PC-9 (cell line): ENCODE measurements at regions not wholly inside any gene's neighbourhood (a gene's known extent, or its start where the extent isn't known, plus 50 kb on each side); places are given as distances from the start of the nearest gene placed in this dataset.

ENCODE experiments used
- BruUV-seq: library from RNA; stranded (reverse); fragments of 400-500 nt; replicated peaks from 2 replicates; lab custom pipeline; 2021; lab: Mats Ljungman, UMichigan
- CTCF ChIA-PET: fragments of 300-600 bp; sonication (Branson Sonifier 250); formaldehyde crosslinking; loops from one replicate; lab custom pipeline; 2022; ENCODE audit warnings: antibody characterized with exemption; lab: Charles Lee
- POLR2A ChIA-PET: fragments of 300-600 bp; sonication (Branson Sonifier 250); formaldehyde crosslinking; loops from one replicate; lab custom pipeline; 2022; ENCODE audit warnings: antibody characterized with exemption; ENCODE audit not compliant: unreplicated experiment; lab: Charles Lee
- DNase-seq, 2 experiments: peaks; one replicate each; pipeline versions ENCODE4 v3.0.0 to v3.0.0-alpha.2; 2015 to 2022; ENCODE audit warnings: mixed read lengths in 1 of 2
- H2AFZ ChIP-seq: fragments of 200-600 bp; sonication (generic); 2 replicates; pipeline ENCODE4 v1.8.1; 2017; ENCODE audit warnings: antibody characterized with exemption
- H3F3A ChIP-seq: fragments of 200-600 bp; sonication (generic); 2 replicates; pipeline ENCODE4 v1.8.1; 2017; ENCODE audit warnings: antibody characterized with exemption, mild to moderate bottlenecking, low read depth; ENCODE audit not compliant: insufficient read depth
- H3K27ac ChIP-seq: fragments of 200-600 bp; sonication (generic); 2 replicates; pipeline ENCODE4 v1.6.1; 2016; ENCODE audit warnings: mixed run types
- H3K27me3 ChIP-seq: fragments of 200-600 bp; sonication (generic); 2 replicates; pipeline ENCODE4 v1.6.1; 2016; ENCODE audit warnings: low read depth, mixed run types; ENCODE audit not compliant: insufficient read depth
- H3K36me3 ChIP-seq: fragments of 200-600 bp; sonication (generic); 2 replicates; pipeline ENCODE4 v1.6.1; 2016; ENCODE audit warnings: low read depth, mixed run types
- H3K4me1 ChIP-seq: fragments of 200-600 bp; sonication (generic); replicated peaks from 2 replicates; pipeline ENCODE4 v1.6.1; 2016; ENCODE audit warnings: mixed run types; ENCODE audit not compliant: insufficient read depth
- H3K4me2 ChIP-seq: fragments of 200-600 bp; sonication (generic); 2 replicates; pipeline ENCODE4 v1.6.1; 2017; ENCODE audit warnings: mixed run types
- H3K4me3 ChIP-seq: fragments of 200-600 bp; sonication (generic); 2 replicates; pipeline ENCODE4 v1.6.1; 2016; ENCODE audit warnings: mixed run types
- H3K79me2 ChIP-seq: fragments of 200-600 bp; sonication (generic); 2 replicates; pipeline ENCODE4 v1.6.1; 2017; ENCODE audit warnings: low read depth, mixed run types
- H3K9me2 ChIP-seq: fragments of 200-600 bp; sonication (generic); 2 replicates; pipeline ENCODE4 v1.8.1; 2017; ENCODE audit warnings: mild to moderate bottlenecking; ENCODE audit not compliant: insufficient read depth
- H3K9me3 ChIP-seq: fragments of 200-600 bp; sonication (generic); 2 replicates; pipeline ENCODE4 v1.8.1; 2016; ENCODE audit warnings: low read depth; ENCODE audit not compliant: insufficient read depth
- H4K20me1 ChIP-seq: fragments of 200-600 bp; sonication (generic); 2 replicates; pipeline ENCODE4 v1.8.1; 2017; ENCODE audit not compliant: insufficient read depth
- EZH2 ChIP-seq: fragments of 200-600 bp; sonication (generic); IDR thresholded peaks from 2 replicates; pipeline ENCODE4 v1.8.0; 2017; ENCODE audit warnings: antibody characterized with exemption, low read depth
- intact Hi-C: fragments of 100-400 bp; cut with micrococcal nuclease; formaldehyde crosslinking; loops from one replicate; pipeline ENCODE4 v1.10.0; 2022; ENCODE audit not compliant: unreplicated experiment
- TF ChIP-seq, protein P1 (sequence below): fragments of 200-600 bp; sonication (generic); conservative IDR thresholded peaks from 2 replicates; pipeline ENCODE4 v1.6.1; 2017; ENCODE audit warnings: mixed run types, antibody characterized with exemption, mild to moderate bottlenecking, moderate library complexity

DNA sequence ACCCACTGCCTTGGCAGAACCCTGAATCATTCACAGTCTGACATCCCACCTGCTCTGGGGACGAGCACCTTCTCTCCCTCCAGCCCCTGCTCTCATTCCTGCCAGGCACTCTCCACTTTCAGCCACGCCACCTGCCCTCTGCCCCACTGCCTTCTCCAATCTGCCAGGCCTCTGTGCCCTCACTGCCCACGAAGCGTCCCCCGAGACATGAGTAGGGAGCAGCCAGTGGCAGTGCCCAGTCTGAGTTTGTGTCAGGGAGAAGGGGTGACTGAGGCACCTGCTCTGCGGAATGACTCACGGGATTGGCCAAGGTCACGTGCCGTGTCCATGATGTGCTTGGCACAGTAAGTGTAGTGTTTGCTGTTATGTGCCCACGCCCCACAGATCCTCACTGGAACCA is 215.2 kb upstream of the PPP2R2D start:
- H3F3A ChIP-seq = no peaks in the 10 kb centered on the region
- intact Hi-C loops = no loop called here
- no peaks in the 10 kb centered on the region for H4K20me1 ChIP-seq
- ChIA-PET POLR2A (no interaction called here), CTCF (no interaction called here)
- H3K4me3 ChIP-seq = no peak overlapping the region
- H3K36me3 ChIP-seq = no peaks in the 10 kb centered on the region
- BruUV-seq = no TSS peak
- no peaks in the 10 kb centered on the region for H3K9me3 ChIP-seq
- H3K9me2 ChIP-seq = no peaks in the 10 kb centered on the region
- peaks cover 42% of the 10 kb centered on the region for H3K27me3 ChIP-seq
- no peak overlapping the region for H3K27ac ChIP-seq
- TF ChIP-seq, protein P1, sequence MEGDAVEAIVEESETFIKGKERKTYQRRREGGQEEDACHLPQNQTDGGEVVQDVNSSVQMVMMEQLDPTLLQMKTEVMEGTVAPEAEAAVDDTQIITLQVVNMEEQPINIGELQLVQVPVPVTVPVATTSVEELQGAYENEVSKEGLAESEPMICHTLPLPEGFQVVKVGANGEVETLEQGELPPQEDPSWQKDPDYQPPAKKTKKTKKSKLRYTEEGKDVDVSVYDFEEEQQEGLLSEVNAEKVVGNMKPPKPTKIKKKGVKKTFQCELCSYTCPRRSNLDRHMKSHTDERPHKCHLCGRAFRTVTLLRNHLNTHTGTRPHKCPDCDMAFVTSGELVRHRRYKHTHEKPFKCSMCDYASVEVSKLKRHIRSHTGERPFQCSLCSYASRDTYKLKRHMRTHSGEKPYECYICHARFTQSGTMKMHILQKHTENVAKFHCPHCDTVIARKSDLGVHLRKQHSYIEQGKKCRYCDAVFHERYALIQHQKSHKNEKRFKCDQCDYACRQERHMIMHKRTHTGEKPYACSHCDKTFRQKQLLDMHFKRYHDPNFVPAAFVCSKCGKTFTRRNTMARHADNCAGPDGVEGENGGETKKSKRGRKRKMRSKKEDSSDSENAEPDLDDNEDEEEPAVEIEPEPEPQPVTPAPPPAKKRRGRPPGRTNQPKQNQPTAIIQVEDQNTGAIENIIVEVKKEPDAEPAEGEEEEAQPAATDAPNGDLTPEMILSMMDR = no peak
- TF ChIP-seq EZH2 = no peak
- no peak overlapping the region for H2AFZ ChIP-seq
- no peaks in the 10 kb centered on the region for H3K4me1 ChIP-seq
- no peak for DNase-seq
- no peak overlapping the region for H3K4me2 ChIP-seq
- no peaks in the 10 kb centered on the region for H3K79me2 ChIP-seq

DNA sequence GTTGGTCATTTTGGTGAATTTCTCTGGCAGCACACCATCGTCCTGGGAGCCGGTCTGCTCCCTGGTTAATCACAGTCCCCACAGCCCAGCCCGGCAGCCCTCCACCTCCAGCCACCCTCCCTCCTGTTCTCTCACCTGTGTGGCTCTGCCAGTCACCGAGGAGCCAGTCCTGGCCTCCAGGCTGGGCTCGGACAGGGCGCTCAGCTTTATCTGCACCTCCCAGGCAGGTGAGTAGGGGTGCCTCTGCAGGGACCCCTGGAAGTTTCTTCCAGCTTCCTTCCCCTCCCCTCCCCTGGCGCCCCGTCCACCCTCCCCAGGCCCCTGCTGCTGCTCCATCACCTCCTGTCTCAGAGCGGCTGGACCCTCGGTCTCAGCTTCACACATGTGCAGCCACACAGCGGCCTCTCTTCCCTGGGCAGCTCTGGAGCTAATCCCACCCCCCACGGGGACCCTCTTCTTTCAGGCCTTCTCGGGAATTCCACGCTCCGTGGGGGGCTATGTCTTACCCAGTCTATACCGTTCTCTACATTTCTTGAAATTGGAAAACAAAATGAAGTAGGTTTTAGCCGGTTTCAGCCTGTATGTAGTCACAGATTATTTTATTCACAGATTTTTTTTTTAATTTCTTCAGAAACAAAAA is 213.9 kb upstream of the PPP2R2D start:
- H4K20me1 ChIP-seq = no peaks in the 10 kb centered on the region
- H3K36me3 ChIP-seq = no peaks in the 10 kb centered on the region
- BruUV-seq = no TSS peak
- TF ChIP-seq, protein P1 = no peak
- no peak for TF ChIP-seq EZH2
- H3K4me3 ChIP-seq = no peak overlapping the region
- H3K4me2 ChIP-seq = no peak overlapping the region
- H3K79me2 ChIP-seq = no peaks in the 10 kb centered on the region
- H3K27ac ChIP-seq = no peak overlapping the region
- no peaks in the 10 kb centered on the region for H3K9me2 ChIP-seq
- ChIA-PET CTCF (no interaction called here), POLR2A (no interaction called here)
- intact Hi-C loops = no loop called here
- H3K9me3 ChIP-seq = no peaks in the 10 kb centered on the region
- DNase-seq = no peak
- H3K27me3 ChIP-seq = peaks cover 36% of the 10 kb centered on the region
- H2AFZ ChIP-seq = no peak overlapping the region
- H3K4me1 ChIP-seq = no peaks in the 10 kb centered on the region
- no peaks in the 10 kb centered on the region for H3F3A ChIP-seq

DNA sequence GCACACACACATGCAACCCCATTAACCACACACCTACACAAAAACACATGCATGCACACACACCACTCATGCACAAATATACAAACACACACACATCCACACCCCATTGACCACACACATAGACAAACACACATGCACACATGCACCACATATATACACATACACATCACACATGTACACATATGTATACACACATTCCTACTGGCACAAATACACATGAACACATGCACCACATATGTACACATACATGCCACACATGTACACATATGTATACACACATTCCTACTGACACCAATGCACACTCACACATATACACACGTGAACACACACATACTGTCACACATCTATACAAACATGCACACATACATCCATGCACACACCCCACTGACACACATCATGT is 212.5 kb upstream of the PPP2R2D start:
- H3K27ac ChIP-seq = no peak overlapping the region
- CTCF ChIA-PET = no interaction called here
- no peaks in the 10 kb centered on the region for H3K79me2 ChIP-seq
- intact Hi-C loops = no loop called here
- H3F3A ChIP-seq = no peaks in the 10 kb centered on the region
- BruUV-seq = no TSS peak
- H4K20me1 ChIP-seq = no peaks in the 10 kb centered on the region
- peaks cover 29% of the 10 kb centered on the region for H3K27me3 ChIP-seq
- no peak for DNase-seq
- H3K9me3 ChIP-seq = no peaks in the 10 kb centered on the region
- no peak overlapping the region for H3K4me3 ChIP-seq
- TF ChIP-seq, protein P1 = no peak
- no peak for TF ChIP-seq EZH2
- POLR2A ChIA-PET = no interaction called here
- no peaks in the 10 kb centered on the region for H3K9me2 ChIP-seq
- H3K4me1 ChIP-seq = no peaks in the 10 kb centered on the region
- no peaks in the 10 kb centered on the region for H3K36me3 ChIP-seq
- no peak overlapping the region for H3K4me2 ChIP-seq
- H2AFZ ChIP-seq = no peak overlapping the region
